WI38 (cell line): ENCODE measurements at regions not wholly inside any gene's neighbourhood (a gene's known extent, or its start where the extent isn't known, plus 50 kb on each side); places are given as distances from the start of the nearest gene placed in this dataset.

ENCODE experiments used
- H3K4me3 ChIP-seq: 2 replicates; pipeline ENCODE4 v1.5.1; 2011; ENCODE audit warnings: low read depth, mild to moderate bottlenecking, control low read depth, low read length
- CTCF ChIP-seq: IDR thresholded peaks from 2 replicates; pipeline ENCODE4 v1.5.1; 2012; ENCODE audit warnings: low read depth, mild to moderate bottlenecking, control low read depth, low read length

GRCh38 chr16:75780669-75781068 is 54.4 kb upstream of the CPHXL start:
- TF ChIP-seq CTCF = no peak

GRCh38 chr16:75781683-75782343 is 55.5 kb upstream of the CPHXL start:
- no peak for TF ChIP-seq CTCF
- H3K4me3 ChIP-seq = no peak overlapping the region

More at GRCh38 chr16:75780669-75781068, 54.4 kb upstream of the CPHXL start:
- H3K4me3 ChIP-seq = no peak overlapping the region

- H3K4me3 ChIP-seq = no peak overlapping the region
These were observed 61.1 kb upstream of the CPHXL start for GRCh38 chr16:75787440-75787839.

GRCh38 chr16:75789237-75789636 is 62.9 kb upstream of the CPHXL start:
- H3K4me3 ChIP-seq = no peak overlapping the region
- TF ChIP-seq CTCF = peak; percentile 33; the same call in 1 of the 2 replicates

More at GRCh38 chr16:75787440-75787839, 61.1 kb upstream of the CPHXL start:
- TF ChIP-seq CTCF = no peak

- H3K4me3 ChIP-seq = no peak overlapping the region
- no peak for TF ChIP-seq CTCF
These were observed 66.6 kb upstream of the CPHXL start for GRCh38 chr16:75792771-75793492.

GRCh38 chr16:75793641-75794040 is 67.4 kb upstream of the CPHXL start:
- no peak overlapping the region for H3K4me3 ChIP-seq
- TF ChIP-seq CTCF = no peak

GRCh38 chr16:75794426-75794825 is 68.1 kb upstream of the CPHXL start:
- TF ChIP-seq CTCF = no peak

More at GRCh38 chr16:75794426-75794825, 68.1 kb upstream of the CPHXL start:
- no peak overlapping the region for H3K4me3 ChIP-seq
